ENCODE measurements at regions not wholly inside any gene's neighbourhood (a gene's known extent, or its start where the extent isn't known, plus 50 kb on each side); places are given as distances from the start of the nearest gene placed in this dataset.

DNA sequence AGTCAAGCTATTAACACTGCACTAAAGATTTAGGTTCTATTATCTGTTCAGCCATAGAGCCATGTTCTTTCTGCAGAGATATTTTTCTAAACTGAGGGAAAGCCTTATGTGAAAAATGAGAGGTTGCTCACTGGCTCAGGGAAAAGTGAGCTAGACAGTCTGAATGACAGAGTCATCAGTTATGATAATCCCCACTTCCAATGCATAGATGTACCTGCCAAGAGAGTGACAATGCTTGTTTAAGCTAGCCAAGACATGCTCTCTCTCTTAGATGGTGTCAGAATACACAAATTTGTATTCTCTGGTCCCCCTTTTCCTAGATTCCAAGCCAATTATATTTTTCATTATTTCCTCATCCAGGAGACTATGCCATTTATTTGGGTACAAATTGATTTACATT lies 176.9 kb upstream of the FRMD6 start:
- TF ChIP-seq, protein P1, sequence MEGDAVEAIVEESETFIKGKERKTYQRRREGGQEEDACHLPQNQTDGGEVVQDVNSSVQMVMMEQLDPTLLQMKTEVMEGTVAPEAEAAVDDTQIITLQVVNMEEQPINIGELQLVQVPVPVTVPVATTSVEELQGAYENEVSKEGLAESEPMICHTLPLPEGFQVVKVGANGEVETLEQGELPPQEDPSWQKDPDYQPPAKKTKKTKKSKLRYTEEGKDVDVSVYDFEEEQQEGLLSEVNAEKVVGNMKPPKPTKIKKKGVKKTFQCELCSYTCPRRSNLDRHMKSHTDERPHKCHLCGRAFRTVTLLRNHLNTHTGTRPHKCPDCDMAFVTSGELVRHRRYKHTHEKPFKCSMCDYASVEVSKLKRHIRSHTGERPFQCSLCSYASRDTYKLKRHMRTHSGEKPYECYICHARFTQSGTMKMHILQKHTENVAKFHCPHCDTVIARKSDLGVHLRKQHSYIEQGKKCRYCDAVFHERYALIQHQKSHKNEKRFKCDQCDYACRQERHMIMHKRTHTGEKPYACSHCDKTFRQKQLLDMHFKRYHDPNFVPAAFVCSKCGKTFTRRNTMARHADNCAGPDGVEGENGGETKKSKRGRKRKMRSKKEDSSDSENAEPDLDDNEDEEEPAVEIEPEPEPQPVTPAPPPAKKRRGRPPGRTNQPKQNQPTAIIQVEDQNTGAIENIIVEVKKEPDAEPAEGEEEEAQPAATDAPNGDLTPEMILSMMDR (IDR thresholded peaks at IDR 0.05) = no peak
- TF ChIP-seq EP300 (IDR thresholded peaks at IDR 0.05) = no peak
